Upper lobe of left lung (tissue), 6 donors: ENCODE measurements at regions not wholly inside any gene's neighbourhood (a gene's known extent, or its start where the extent isn't known, plus 50 kb on each side); places are given as distances from the start of the nearest gene placed in this dataset.

ENCODE experiments used
- ATAC-seq, 2 donors: fragments of 200-7000 bp; cut with Tn5 transposase; one replicate each; pipeline ENCODE4 v1.9.1; 2022; ENCODE audit warnings: mild to moderate bottlenecking in 2 of 2, moderate library complexity in 2 of 2; ENCODE audit not compliant: low FRiP score in 2 of 2
- DNase-seq, 2 donors: peaks; one replicate each; pipeline ENCODE4 v3.0.0-alpha.2; 2019 to 2020
- H3K27ac ChIP-seq, 4 donors: fragments of 200-600 bp; sonication (generic); one replicate each; pipeline ENCODE4 v1.5.1; 2016 to 2019
- H3K27me3 ChIP-seq, 4 donors: fragments of 200-600 bp; sonication (generic); one replicate each; pipeline ENCODE4 v1.5.1; 2017 to 2019
- H3K36me3 ChIP-seq, 4 donors: fragments of 200-600 bp; sonication (generic); one replicate each; pipeline ENCODE4 v1.5.1; 2016 to 2019
- H3K4me1 ChIP-seq, 4 donors: fragments of 200-600 bp; sonication (generic); one replicate each; pipeline ENCODE4 v1.5.1; 2018 to 2019
- H3K4me3 ChIP-seq, 4 donors: fragments of 200-600 bp; sonication (generic); one replicate each; pipeline ENCODE4 v1.5.1; 2017 to 2019; ENCODE audit warnings: mild to moderate bottlenecking in 2 of 4, moderate library complexity in 1 of 4
- H3K9me3 ChIP-seq, 4 donors: fragments of 200-600 bp; sonication (generic); one replicate each; pipeline ENCODE4 v1.5.1; 2018 to 2019
- EP300 ChIP-seq, 4 donors: sonication (generic); formaldehyde crosslinking; IDR thresholded peaks; one replicate each; pipeline ENCODE4 v1.5.1; 2017; ENCODE audit warnings: antibody characterized with exemption in 4 of 4, control low read depth in 2 of 4
- POLR2A ChIP-seq, 4 donors: fragments of 450-650 bp; IDR thresholded peaks; one replicate each; pipeline ENCODE4 v1.5.1; 2016 to 2017; ENCODE audit warnings: antibody characterized with exemption in 4 of 4, mild to moderate bottlenecking in 2 of 4
- POLR2AphosphoS5 ChIP-seq, 2 donors: sonication (generic); formaldehyde crosslinking; IDR thresholded peaks; one replicate each; pipeline ENCODE4 v1.5.1; 2017; ENCODE audit warnings: antibody characterized with exemption in 2 of 2
- WGBS, 2 donors: methylation state at CpG; one replicate each; pipeline ENCODE4 v1.1.5; 2017 to 2018; 5-methylcytosine and 5-hydroxymethylcytosine counted together
- TF ChIP-seq, protein P1 (sequence below), 6 experiments: fragments of 450-650 bp in 4 of 6; fragments of 200-600 bp in 2 of 6; sonication (generic) in 2 of 6; IDR thresholded peaks; one replicate each; pipeline ENCODE4 v1.5.1; 2016 to 2019; ENCODE audit warnings: antibody characterized with exemption in 6 of 6
- donor health status: DM: no; HTN: no; CAD: no; lungs with moderate emphysema.
- donor health status: DM: no; HTN: yes; CAD: no; lungs with severe emphysema.

DNA sequence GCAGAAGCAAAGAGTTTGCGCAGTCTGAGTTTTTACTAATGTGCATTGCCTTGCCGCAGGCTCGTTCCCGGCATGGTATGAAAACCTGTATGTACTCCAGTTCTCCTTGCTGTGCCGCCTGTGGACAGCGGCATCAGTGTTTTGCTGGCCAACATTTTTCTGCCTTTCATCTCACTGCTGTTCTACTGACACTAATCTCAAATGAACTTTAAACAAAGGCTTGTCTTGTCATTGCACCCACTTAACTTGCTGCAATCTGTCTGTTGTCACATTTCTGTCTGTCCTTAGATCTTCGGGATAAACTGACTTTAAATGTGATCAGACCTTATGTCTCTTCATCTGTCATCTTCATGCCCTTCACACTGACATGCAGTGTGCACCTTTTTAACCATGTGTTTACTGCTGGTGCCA lies 71.7 kb upstream of the ZNRF2 start:
- Histone ChIP-seq H3K4me1 (no peaks in the 10 kb centered on the region), H3K36me3 (no peaks in the 10 kb centered on the region), H3K27me3 (no peaks in the 10 kb centered on the region), H3K27ac (no peak overlapping the region), H3K4me3 (no peak overlapping the region), H3K9me3 (no peaks in the 10 kb centered on the region)
- 67 to 78% methylated on average over 7 of the region's 7 CpGs for WGBS, 2 donors
- TF ChIP-seq EP300 (IDR thresholded peaks at IDR 0.05) (no peak), POLR2A (IDR thresholded peaks at IDR 0.05) (no peak), POLR2AphosphoS5 (IDR thresholded peaks at IDR 0.05) (no peak)
- TF ChIP-seq, protein P1, sequence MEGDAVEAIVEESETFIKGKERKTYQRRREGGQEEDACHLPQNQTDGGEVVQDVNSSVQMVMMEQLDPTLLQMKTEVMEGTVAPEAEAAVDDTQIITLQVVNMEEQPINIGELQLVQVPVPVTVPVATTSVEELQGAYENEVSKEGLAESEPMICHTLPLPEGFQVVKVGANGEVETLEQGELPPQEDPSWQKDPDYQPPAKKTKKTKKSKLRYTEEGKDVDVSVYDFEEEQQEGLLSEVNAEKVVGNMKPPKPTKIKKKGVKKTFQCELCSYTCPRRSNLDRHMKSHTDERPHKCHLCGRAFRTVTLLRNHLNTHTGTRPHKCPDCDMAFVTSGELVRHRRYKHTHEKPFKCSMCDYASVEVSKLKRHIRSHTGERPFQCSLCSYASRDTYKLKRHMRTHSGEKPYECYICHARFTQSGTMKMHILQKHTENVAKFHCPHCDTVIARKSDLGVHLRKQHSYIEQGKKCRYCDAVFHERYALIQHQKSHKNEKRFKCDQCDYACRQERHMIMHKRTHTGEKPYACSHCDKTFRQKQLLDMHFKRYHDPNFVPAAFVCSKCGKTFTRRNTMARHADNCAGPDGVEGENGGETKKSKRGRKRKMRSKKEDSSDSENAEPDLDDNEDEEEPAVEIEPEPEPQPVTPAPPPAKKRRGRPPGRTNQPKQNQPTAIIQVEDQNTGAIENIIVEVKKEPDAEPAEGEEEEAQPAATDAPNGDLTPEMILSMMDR (IDR thresholded peaks at IDR 0.05): no peak
- ATAC-seq: no peak
- DNase-seq: no peak

- Histone ChIP-seq H3K36me3 (no peaks in the 10 kb centered on the region), H3K4me1 (no peaks in the 10 kb centered on the region), H3K27me3 (no peaks in the 10 kb centered on the region), H3K4me3 (no peak overlapping the region), H3K9me3 (no peaks in the 10 kb centered on the region), H3K27ac (no peak overlapping the region)
- DNase-seq (no peak), ATAC-seq (no peak)
- TF ChIP-seq EP300 (IDR thresholded peaks at IDR 0.05): no peak
- TF ChIP-seq POLR2A (IDR thresholded peaks at IDR 0.05): no peak
- TF ChIP-seq POLR2AphosphoS5 (IDR thresholded peaks at IDR 0.05): no peak
- TF ChIP-seq, protein P1 (IDR thresholded peaks at IDR 0.05): no peak
Measured at GRCh38 chr7:30213637-30214036, 70.8 kb upstream of the ZNRF2 start.

GRCh38 chr7:30214651-30215137 lies 69.7 kb upstream of the ZNRF2 start:
- Histone ChIP-seq H3K4me1 (no peaks in the 10 kb centered on the region), H3K27ac (no peak overlapping the region), H3K9me3 (peaks cover 0 to 4% (median 0%) of the 10 kb centered on the region in 4 donors), H3K4me3 (no peak overlapping the region), H3K36me3 (no peaks in the 10 kb centered on the region), H3K27me3 (no peaks in the 10 kb centered on the region)
- TF ChIP-seq POLR2A (IDR thresholded peaks at IDR 0.05): no peak
- TF ChIP-seq POLR2AphosphoS5 (IDR thresholded peaks at IDR 0.05): no peak
- TF ChIP-seq, protein P1 (IDR thresholded peaks at IDR 0.05): no peak
- no peak for TF ChIP-seq EP300 (IDR thresholded peaks at IDR 0.05)
- ATAC-seq (no peak), DNase-seq (no peak)
- WGBS, 2 donors: 93 to 97% methylated on average over 8 of the region's 8 CpGs

DNA sequence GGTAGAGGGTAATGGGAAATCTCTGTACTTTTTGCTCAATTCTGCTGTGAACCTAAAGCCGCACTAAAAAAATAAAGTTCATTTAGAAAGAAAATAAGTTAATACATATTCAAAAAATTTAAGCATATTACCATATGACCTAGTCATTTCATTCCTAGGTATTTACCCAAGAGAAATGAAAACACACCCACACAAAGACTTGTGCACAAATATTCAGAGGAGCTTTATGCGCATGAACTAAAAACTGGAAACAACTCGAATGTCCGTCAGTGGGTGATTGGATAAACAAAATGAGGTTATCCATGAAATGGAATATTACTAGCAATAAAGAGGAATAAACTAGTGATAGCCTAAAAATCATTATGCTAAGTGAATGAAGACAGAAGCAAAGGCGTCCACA lies 62.6 kb upstream of the ZNRF2 start:
- no peak overlapping the region for H3K4me3 ChIP-seq
- ATAC-seq: no peak
- 92 to 93% methylated on average over 5 of the region's 5 CpGs for WGBS, 2 donors
- no peak overlapping the region for H3K27ac ChIP-seq
- peaks cover 0 to 4% (median 0%) of the 10 kb centered on the region in 4 donors for H3K9me3 ChIP-seq
- TF ChIP-seq, protein P1 (IDR thresholded peaks at IDR 0.05): no peak
- TF ChIP-seq POLR2AphosphoS5 (IDR thresholded peaks at IDR 0.05) (no peak), EP300 (IDR thresholded peaks at IDR 0.05) (no peak), POLR2A (IDR thresholded peaks at IDR 0.05) (no peak)
- H3K4me1 ChIP-seq: peaks cover 15 to 21% (median 18%) of the 10 kb centered on the region in 4 donors
- H3K27me3 ChIP-seq: no peaks in the 10 kb centered on the region
- H3K36me3 ChIP-seq: no peaks in the 10 kb centered on the region
- no peak for DNase-seq

DNA sequence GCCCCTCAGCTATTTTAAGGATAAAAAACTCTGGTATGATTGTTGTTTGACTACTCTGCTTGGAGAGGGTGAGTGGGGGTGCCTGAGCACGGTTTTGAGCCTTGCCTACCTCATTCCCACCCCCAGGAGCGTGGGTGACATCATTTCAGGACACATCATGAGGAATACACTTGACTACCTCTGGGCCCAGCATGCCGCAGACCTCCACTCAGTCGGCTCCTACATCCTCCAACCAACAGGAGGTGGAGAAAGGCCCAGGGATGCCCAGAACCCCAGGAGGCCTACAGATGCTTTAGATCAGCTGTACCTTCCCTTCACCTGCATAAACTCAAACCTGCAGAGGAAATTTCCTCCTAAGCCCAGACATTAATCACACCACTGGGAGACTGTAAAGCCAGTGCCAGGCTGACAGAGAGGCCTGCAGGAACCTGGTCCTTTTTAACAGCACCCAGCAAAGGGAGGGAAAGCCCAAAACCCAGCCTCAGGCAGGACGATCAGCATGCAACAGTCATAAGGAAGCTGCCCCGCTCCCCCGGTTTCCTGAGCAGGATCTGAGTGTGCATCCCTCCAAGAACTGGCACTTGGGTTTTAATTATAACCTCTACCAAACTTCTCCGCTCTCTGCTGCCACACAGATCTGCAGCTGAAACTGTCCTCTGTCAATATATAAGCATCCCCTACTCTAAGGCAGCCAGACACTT lies 61.7 kb upstream of the ZNRF2 start:
- Histone ChIP-seq H3K36me3 (no peaks in the 10 kb centered on the region), H3K4me1 (peaks cover 18 to 26% (median 22%) of the 10 kb centered on the region in 4 donors), H3K27ac (no peak overlapping the region), H3K4me3 (no peak overlapping the region), H3K9me3 (peaks cover 0 to 4% (median 0%) of the 10 kb centered on the region in 4 donors), H3K27me3 (no peaks in the 10 kb centered on the region)
- no peak for TF ChIP-seq POLR2A (IDR thresholded peaks at IDR 0.05)
- no peak for TF ChIP-seq EP300 (IDR thresholded peaks at IDR 0.05)
- TF ChIP-seq POLR2AphosphoS5 (IDR thresholded peaks at IDR 0.05): no peak
- TF ChIP-seq, protein P1 (IDR thresholded peaks at IDR 0.05): no peak
- ATAC-seq: no peak
- WGBS, 2 donors: 78 to 80% methylated on average over 8 of the region's 8 CpGs
- no peak for DNase-seq
